Stimulated activated CD8-positive, alpha-beta memory T cell treated with anti-CD3 and anti-CD28 coated beads, Interleukin-12 subunit alpha, Interleukin-12 subunit beta, amount 100 ng/mL, for 24 hours (primary cell): ENCODE measurements at regions not wholly inside any gene's neighbourhood (a gene's known extent, or its start where the extent isn't known, plus 50 kb on each side); places are given as distances from the start of the nearest gene placed in this dataset.

Source experiments
- DNase-seq: peaks from one replicate; pipeline ENCODE4 v3.0.0-alpha.2; 2020; ENCODE audit errors: extremely low read depth

- no peak for DNase-seq
These were observed 216.3 kb downstream of the CETN3 start for GRCh38 chr5:90193185-90193822.

GRCh38 chr5:90191352-90192045 is 218.1 kb downstream of the CETN3 start:
- no peak for DNase-seq

- no peak for DNase-seq
These were observed 223.6 kb downstream of the CETN3 start for GRCh38 chr5:90185897-90186468.

- DNase-seq = no peak
These were observed 224.8 kb downstream of the CETN3 start for GRCh38 chr5:90184764-90185163.

GRCh38 chr5:90182726-90183125 is 226.8 kb downstream of the CETN3 start:
- DNase-seq = no peak

GRCh38 chr5:90174236-90174635 is 235.3 kb downstream of the CETN3 start:
- DNase-seq = no peak

- DNase-seq = no peak
These were observed 236.1 kb downstream of the CETN3 start for GRCh38 chr5:90173299-90174030.

GRCh38 chr5:90171466-90171865 is 238.1 kb downstream of the CETN3 start:
- DNase-seq = no peak

GRCh38 chr5:90170261-90170660 is 239.3 kb downstream of the CETN3 start:
- DNase-seq = no peak

- DNase-seq = no peak
These were observed 240.5 kb downstream of the CETN3 start for GRCh38 chr5:90169078-90169477.

- DNase-seq = no peak
These were observed 241.2 kb downstream of the CETN3 start for GRCh38 chr5:90168399-90168798.

GRCh38 chr5:90166816-90167215 is 242.7 kb downstream of the CETN3 start:
- DNase-seq = no peak

GRCh38 chr5:90162324-90162723 is 247.2 kb downstream of the CETN3 start:
- no peak for DNase-seq

GRCh38 chr5:90161414-90161813 is 248.1 kb downstream of the CETN3 start:
- no peak for DNase-seq

- no peak for DNase-seq
These were observed 251.4 kb downstream of the CETN3 start for GRCh38 chr5:90158131-90158530.

- DNase-seq = no peak
These were observed 256.5 kb downstream of the CETN3 start for GRCh38 chr5:90153031-90153430.

GRCh38 chr5:90144625-90145327 is 264.8 kb downstream of the CETN3 start:
- DNase-seq = no peak

- no peak for DNase-seq
These were observed 267.0 kb downstream of the CETN3 start for GRCh38 chr5:90142541-90142940.

- no peak for DNase-seq
These were observed 267.6 kb downstream of the CETN3 start for GRCh38 chr5:90141984-90142383.

GRCh38 chr5:90136952-90137528 is 272.5 kb downstream of the CETN3 start:
- no peak for DNase-seq

GRCh38 chr5:90135779-90136378 is 273.7 kb downstream of the CETN3 start:
- no peak for DNase-seq
